ENCODE measurements at regions not wholly inside any gene's neighbourhood (a gene's known extent, or its start where the extent isn't known, plus 50 kb on each side); places are given as distances from the start of the nearest gene placed in this dataset.

GRCh38 chr4:96186593-96186992 lies 346.7 kb downstream of the PDHA2 start:
- no peak for DNase-seq (ENCODE audit: low spot score)

GRCh38 chr4:96189761-96190160 lies 349.9 kb downstream of the PDHA2 start:
- DNase-seq (ENCODE audit: low spot score) = no peak

- DNase-seq (ENCODE audit: low spot score) = no peak
These were observed 353.2 kb downstream of the PDHA2 start for GRCh38 chr4:96193061-96193460.

GRCh38 chr4:96194993-96195392 lies 355.1 kb downstream of the PDHA2 start:
- no peak for DNase-seq (ENCODE audit: low spot score)

GRCh38 chr4:96205143-96205936 lies 365.4 kb downstream of the PDHA2 start:
- no peak for DNase-seq (ENCODE audit: low spot score)

- DNase-seq (ENCODE audit: low spot score) = no peak
These were observed 387.6 kb downstream of the PDHA2 start for GRCh38 chr4:96227515-96227914.

- no peak for DNase-seq (ENCODE audit: low spot score)
These were observed 388.6 kb downstream of the PDHA2 start for GRCh38 chr4:96228463-96228862.

GRCh38 chr4:96240041-96240440 lies 400.1 kb downstream of the PDHA2 start:
- no peak for DNase-seq (ENCODE audit: low spot score)

- DNase-seq (ENCODE audit: low spot score) = no peak
These were observed 401.9 kb downstream of the PDHA2 start for GRCh38 chr4:96241819-96242218.

GRCh38 chr4:96247096-96247495 lies 407.2 kb downstream of the PDHA2 start:
- no peak for DNase-seq (ENCODE audit: low spot score)

GRCh38 chr4:96248225-96248624 lies 408.3 kb downstream of the PDHA2 start:
- DNase-seq (ENCODE audit: low spot score) = no peak

GRCh38 chr4:96260064-96260682 lies 420.3 kb downstream of the PDHA2 start:
- no peak for DNase-seq (ENCODE audit: low spot score)

GRCh38 chr4:96262057-96262456 lies 422.2 kb downstream of the PDHA2 start:
- no peak for DNase-seq (ENCODE audit: low spot score)

GRCh38 chr4:96263291-96263690 lies 423.4 kb downstream of the PDHA2 start:
- DNase-seq (ENCODE audit: low spot score) = no peak

- DNase-seq (ENCODE audit: low spot score) = no peak
These were observed 425.1 kb downstream of the PDHA2 start for GRCh38 chr4:96264941-96265463.

- no peak for DNase-seq (ENCODE audit: low spot score)
These were observed 453.9 kb downstream of the PDHA2 start for GRCh38 chr4:96293806-96294205.

- no peak for DNase-seq (ENCODE audit: low spot score)
These were observed 455.3 kb downstream of the PDHA2 start for GRCh38 chr4:96295143-96295741.

GRCh38 chr4:96301715-96302114 lies 461.8 kb downstream of the PDHA2 start:
- DNase-seq (ENCODE audit: low spot score) = no peak

GRCh38 chr4:96305030-96305429 lies 465.1 kb downstream of the PDHA2 start:
- no peak for DNase-seq (ENCODE audit: low spot score)

GRCh38 chr4:96312046-96312685 lies 472.3 kb downstream of the PDHA2 start:
- DNase-seq (ENCODE audit: low spot score) = no peak

- DNase-seq (ENCODE audit: low spot score) = no peak
These were observed 475.9 kb downstream of the PDHA2 start for GRCh38 chr4:96315815-96316214.

GRCh38 chr4:96316776-96317175 lies 476.9 kb downstream of the PDHA2 start:
- DNase-seq (ENCODE audit: low spot score) = no peak

GRCh38 chr4:96317891-96318290 lies 478.0 kb downstream of the PDHA2 start:
- no peak for DNase-seq (ENCODE audit: low spot score)

Data from HuH-7.5 (cell line).